ENCODE measurements at regions not wholly inside any gene's neighbourhood (a gene's known extent, or its start where the extent isn't known, plus 50 kb on each side); places are given as distances from the start of the nearest gene placed in this dataset.

DNA sequence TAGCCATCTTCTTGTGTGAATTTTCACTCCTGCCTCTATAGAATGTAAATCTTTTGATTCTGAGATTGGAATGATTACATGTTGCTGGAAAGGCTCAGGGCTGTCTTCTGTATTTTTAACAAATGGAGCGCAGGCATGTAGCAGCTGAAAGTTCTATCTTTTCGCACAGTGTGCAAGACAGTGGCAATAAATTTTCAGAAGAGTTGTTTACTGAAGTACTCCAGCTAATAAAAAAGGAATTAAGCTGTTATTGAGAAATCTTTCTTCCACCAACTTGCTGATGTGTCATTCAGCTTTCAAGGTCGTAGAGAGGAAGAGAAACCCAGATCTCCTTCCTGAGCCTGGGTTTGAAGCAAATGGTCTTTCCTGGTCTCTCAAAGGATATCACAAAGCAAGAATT lies 122.0 kb upstream of the PUDP start:
- no peak for DNase-seq

- DNase-seq, result peak; percentile 77
Observed at GRCh38 chrX:7269589-7269988, 121.6 kb upstream of the PUDP start.

GRCh38 chrX:7266288-7266687 lies 118.3 kb upstream of the PUDP start:
- DNase-seq, result no peak

DNA sequence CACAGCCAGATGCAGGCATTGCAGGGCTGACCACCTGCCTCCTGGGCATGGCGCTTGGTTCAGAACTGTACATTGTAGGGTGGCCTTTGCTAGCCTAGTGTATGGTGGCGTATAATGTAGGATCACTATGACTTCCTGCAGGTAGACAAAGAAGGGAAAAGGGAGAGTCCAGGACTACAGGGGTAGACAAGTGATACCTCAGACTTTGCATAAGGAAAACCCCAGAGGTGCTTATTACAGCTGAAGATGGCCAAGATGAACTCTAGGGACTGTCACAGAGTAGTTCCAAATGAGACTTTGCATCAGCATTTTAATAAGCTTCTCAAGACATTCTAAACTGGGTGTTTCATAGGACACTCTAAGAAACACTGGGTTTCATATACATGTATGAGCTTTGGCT lies 116.4 kb upstream of the PUDP start:
- DNase-seq, result no peak

- no peak for DNase-seq
Observed at GRCh38 chrX:7263961-7264360, 116.0 kb upstream of the PUDP start.

DNA sequence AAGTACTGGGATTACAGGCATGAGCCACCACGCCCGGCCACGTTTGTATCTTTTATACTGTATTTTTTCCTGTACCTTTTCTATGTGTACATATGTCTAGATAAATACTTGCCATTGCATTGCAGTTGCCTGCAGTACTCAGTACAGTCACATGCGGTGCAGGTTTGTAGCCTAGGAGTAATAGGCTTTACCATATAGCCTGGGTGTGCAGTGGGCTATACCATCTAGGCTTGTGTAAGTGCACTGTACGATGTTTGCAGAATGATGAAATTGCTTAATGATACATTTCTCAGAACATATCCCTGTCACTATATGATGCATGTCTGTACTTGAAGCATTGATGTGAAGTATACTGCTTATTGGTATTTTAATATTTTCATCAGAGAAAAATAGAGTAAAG lies 115.4 kb upstream of the PUDP start:
- DNase-seq, result no peak

DNA sequence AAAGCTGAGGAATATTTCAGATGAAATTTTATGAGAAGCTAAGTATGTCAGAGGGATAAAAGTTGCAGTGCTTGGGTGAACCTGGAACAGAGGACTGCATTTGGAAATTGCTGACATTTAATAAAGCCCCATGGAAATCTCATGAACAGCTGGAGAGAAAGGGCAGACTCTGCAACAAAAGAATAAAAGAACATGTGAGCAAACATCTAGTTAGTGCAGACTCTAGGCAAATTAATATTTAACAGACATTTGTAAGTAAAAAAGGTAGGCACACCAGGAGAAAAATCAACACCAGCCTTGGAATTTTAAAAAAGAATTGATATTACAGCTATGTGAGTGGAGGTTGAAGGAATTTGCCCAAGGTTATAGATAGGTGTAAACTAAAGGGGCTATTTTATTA lies 114.6 kb upstream of the PUDP start:
- peak; percentile 78 for DNase-seq

DNA sequence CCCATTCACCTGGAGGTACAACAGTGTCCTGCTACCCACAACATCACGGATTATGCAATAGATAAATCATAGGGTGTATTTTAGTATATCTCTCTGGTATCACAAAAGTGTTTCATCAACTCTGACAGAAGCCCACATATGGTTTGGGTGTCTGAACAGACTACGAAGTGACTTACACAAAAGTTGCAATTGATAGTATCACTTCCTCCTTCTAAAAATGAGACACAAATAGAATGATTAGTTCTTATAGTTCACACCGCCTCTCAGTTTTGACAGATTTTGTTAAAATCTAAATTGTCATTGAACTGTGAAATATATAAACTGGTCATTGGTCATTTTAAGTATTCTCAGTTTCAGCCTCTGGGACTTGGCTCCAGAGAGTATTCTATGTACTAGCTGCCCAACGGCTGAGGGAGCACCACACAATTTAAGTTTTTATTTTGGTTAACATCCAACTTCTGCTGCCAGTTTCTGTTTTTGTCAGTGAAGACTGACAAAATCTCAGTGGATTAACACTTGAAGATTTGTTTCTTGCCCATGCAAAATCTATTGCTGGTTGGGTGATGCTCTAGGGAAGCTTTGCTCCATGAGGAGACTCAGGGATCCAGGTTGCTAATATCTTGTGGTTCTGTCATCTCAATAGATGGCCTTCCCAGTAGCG lies 113.8 kb upstream of the PUDP start:
- DNase-seq, result no peak

DNA sequence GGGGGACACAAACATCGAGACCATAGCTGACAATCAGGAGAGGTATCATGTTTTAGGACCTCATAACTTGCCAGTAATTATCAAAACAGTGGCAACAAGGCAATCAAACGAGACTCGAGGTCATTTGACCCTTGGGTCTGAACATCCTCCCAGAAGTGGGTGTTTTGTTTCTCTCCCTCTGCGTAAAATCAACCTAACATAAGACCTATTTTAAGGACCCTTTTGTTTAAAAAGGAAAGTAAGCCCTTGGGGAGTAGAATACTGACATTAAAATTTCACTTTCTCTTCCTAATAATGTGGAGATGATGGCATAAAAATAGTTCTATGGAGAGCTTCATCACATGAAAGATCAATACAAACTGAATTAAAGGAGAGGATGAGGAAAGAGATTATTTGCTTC lies 106.2 kb upstream of the PUDP start:
- DNase-seq, result no peak

GRCh38 chrX:7253565-7253964 lies 105.6 kb upstream of the PUDP start:
- no peak for DNase-seq

- DNase-seq, result no peak
Observed at GRCh38 chrX:7252013-7252610, 104.2 kb upstream of the PUDP start.

- DNase-seq, result no peak
Observed at GRCh38 chrX:7247346-7247745, 99.4 kb upstream of the PUDP start.

DNA sequence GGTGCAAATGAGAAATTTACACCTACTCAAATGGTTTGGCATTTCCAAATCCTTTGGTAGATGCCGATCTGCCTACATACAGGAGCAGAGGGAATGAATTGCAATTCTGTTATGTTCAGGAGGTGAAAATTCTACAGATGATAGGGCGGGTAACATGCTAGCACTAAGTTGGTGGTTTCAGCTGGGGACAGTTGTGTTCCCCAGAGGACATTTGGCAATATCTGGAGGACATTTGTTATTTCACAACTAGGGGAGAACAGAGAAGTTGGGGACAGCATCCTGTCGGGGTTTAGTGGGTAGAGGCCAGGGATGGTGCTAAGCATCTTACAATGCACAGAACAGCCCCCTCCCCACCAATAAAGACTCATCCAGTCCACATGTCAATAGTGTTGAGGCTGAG lies 96.5 kb upstream of the PUDP start:
- DNase-seq, result no peak

GRCh38 chrX:7242613-7243012 lies 94.7 kb upstream of the PUDP start:
- DNase-seq, result no peak

DNA sequence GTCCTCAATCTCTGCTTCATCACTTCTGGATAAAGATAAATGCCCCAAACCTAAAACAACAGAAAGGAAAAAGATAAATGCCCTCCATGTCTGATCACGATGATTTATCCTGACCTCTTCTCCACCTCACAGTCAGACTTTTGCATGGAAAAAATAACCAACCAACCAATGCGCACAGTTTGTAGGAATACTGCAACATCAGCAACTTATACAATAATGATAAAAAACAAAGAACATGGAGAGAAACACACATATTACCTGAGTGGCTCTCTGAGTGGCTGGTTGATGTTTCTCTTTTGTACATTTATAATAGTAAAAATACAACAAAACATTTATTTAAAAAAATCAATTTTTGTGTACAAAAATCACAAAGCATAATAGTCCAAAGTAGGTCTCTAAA lies 93.0 kb upstream of the PUDP start:
- DNase-seq, result no peak

DNA sequence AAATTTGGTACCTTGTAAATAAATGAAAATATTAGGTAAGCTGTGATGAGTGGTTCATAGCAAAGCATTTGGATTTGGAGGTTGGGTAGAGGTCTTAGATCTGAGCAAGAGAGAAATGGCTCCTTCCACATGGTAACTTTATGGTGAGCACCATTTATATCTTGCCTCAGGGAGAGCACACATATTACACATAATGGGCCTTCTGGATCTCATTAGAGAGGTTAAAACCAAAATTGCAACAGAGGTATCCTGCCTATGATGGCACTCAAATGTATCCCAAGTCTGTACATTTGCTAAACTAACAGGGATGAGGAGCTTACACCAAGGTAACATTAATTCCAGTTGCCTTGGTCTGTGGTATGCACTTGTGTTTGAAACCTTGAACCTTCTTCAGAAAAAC lies 87.1 kb upstream of the PUDP start:
- no peak for DNase-seq

- DNase-seq, result peak; percentile 4
Observed at GRCh38 chrX:7233580-7234406, 85.8 kb upstream of the PUDP start.

DNA sequence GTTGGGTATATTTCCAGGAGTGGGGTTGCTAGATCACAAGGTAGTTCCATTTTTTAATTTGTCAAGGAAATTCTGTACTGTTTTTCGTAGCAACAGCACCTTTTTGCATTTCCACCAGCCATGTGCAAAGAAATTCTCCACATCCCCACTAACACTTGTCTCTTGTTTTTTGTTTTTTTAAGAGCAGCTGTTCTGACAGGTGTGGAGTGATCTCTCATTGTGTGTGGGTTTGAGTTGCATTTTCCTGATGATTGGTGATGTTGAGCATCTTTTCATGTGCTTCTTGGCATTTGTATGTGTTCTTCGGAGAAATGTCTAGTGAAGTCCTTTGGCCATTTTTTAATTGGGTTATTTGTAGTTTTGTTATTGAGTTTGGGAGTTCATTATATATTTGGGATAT lies 80.3 kb upstream of the PUDP start:
- no peak for DNase-seq

- no peak for DNase-seq
Observed at GRCh38 chrX:7225338-7225737, 77.4 kb upstream of the PUDP start.

- DNase-seq, result no peak
Observed at GRCh38 chrX:7223271-7223670, 75.3 kb upstream of the PUDP start.

DNA sequence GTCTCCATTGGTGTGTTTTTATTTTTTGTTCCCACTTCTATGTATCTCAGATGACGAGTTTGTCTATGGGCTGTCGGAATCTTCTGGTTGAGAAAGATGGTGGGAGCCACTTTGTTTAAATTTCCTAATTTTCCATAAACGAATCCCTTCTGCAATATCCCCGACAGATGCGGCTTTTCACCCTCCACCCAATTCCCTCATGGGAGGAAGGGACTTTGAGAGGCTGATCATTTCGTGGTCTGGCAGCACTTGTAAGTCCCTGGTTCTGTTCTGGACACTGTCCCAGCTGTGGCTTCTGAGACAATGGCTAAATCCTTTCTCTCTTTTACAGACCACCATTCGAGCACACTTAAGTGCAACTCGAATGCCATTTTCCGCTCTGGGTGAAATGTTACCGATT lies 72.2 kb upstream of the PUDP start:
- DNase-seq, result no peak

GRCh38 chrX:7219153-7219705 lies 71.3 kb upstream of the PUDP start:
- DNase-seq, result no peak

DNA sequence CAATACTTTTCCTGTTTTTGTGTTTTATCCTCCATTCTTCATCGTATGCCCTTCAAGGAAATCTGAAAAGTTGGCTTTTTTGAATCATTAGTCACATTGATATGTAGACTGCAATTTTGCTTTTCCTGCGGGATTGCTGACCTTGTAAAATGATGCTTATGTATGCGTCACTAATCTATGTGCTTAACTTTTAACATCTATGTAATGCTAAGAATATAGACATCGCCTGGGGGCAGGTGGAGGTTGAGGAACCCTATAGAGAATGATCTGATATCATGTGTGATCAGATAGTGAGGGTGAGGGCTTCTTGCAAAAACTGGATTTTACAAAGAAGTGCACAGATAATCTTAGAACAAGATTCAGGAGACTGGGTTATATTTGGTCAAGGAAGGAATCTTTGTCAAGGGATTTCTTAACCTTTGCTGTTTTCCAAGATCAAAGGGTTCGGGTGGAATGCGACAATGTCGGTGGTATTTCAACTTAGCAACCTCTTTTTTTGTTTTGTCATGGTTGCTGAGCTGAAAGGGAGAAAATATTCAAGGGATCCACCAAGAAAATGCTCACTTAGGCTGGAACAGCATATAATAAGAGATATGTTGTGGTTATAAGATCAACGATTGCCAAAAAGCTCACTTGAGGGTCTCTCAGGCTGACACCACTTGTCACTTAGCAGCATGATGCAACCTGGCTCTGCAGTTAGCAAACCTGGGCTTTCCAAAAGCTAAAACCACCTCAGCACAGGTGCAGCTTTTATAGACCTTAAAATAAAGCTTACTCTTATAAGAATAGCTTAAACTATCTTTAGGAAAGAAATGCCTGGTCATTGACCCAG lies 70.6 kb upstream of the PUDP start:
- no peak for DNase-seq

Data from NCI-H526 treated with DMSO at 0.1 percent for 48 hours (cell line).